Gastrocnemius medialis (tissue), 4 donors: ENCODE measurements at regions not wholly inside any gene's neighbourhood (a gene's known extent, or its start where the extent isn't known, plus 50 kb on each side); places are given as distances from the start of the nearest gene placed in this dataset.

ENCODE experiments used
- ATAC-seq, 2 donors: fragments of 150-250 bp; one replicate each; pipeline ENCODE4 v1.9.1; 2016
- DNase-seq, 2 donors: peaks; one replicate each; pipeline ENCODE4 v3.0.0-alpha.2; 2019
- H3K27ac ChIP-seq, 4 donors: fragments of 200-600 bp; sonication (generic); 1 replicate in 1 of 4; 2 replicates in 3 of 4; pipeline ENCODE4 v1.5.1; 2016 to 2018; ENCODE audit warnings: mild to moderate bottlenecking in 2 of 4, moderate library complexity in 1 of 4
- H3K27me3 ChIP-seq, 3 donors: fragments of 200-600 bp; sonication (generic) in 2 of 3; 1 replicate in 1 of 3; 2 replicates in 2 of 3; pipeline versions ENCODE4 v1.5.1 to v1.6.0; 2016 to 2019; ENCODE audit warnings: mild to moderate bottlenecking in 1 of 3, moderate library complexity in 1 of 3
- H3K36me3 ChIP-seq, 2 donors: fragments of 200-600 bp; sonication (generic) in 1 of 2; one replicate each; pipeline ENCODE4 v1.5.1; 2017 to 2018
- H3K4me1 ChIP-seq, 2 donors: fragments of 200-600 bp; sonication (generic) in 1 of 2; one replicate each; pipeline ENCODE4 v1.5.1; 2016 to 2017; ENCODE audit warnings: mild to moderate bottlenecking in 2 of 2
- H3K4me3 ChIP-seq, 4 donors: fragments of 200-600 bp; sonication (generic) in 3 of 4; 1 replicate in 1 of 4; 2 replicates in 3 of 4; pipeline ENCODE4 v1.5.1; 2016 to 2019; ENCODE audit warnings: mild to moderate bottlenecking in 2 of 4
- H3K9me3 ChIP-seq, 3 donors: fragments of 200-600 bp; sonication (generic) in 2 of 3; 1 replicate in 1 of 3; 2 replicates in 2 of 3; pipeline ENCODE4 v1.5.1; 2016 to 2019
- POLR2A ChIP-seq, 2 donors: fragments of 450-650 bp; IDR thresholded peaks; one replicate each; pipeline ENCODE4 v1.6.1; 2017; ENCODE audit warnings: antibody characterized with exemption in 2 of 2, mild to moderate bottlenecking in 2 of 2, moderate library complexity in 2 of 2
- in situ Hi-C, 4 donors: fragments of 200-750 bp; cut with MboI; loops; one replicate each; pipeline versions ENCODE4 v1.15.0 to v1.8.0; 2017; ENCODE audit warnings: low sequenced_read_pairs in 4 of 4
- intact Hi-C: fragments of 100-400 bp; cut with DNase I; formaldehyde crosslinking; loops from one replicate; pipeline ENCODE4 v1.15.1; 2023; ENCODE audit warnings: low total_unique reads
- TF ChIP-seq, protein P1 (sequence below), 5 experiments: fragments of 450-650 bp in 3 of 5; fragments of 200-600 bp in 2 of 5; sonication (generic) in 2 of 5; IDR thresholded peaks in 4 of 5; conservative IDR thresholded peaks in 1 of 5; 1 replicate in 4 of 5; 2 replicates in 1 of 5; pipeline ENCODE4 v1.5.1; 2016 to 2019; ENCODE audit warnings: antibody characterized with exemption in 5 of 5, mild to moderate bottlenecking in 3 of 5, moderate library complexity in 3 of 5

DNA sequence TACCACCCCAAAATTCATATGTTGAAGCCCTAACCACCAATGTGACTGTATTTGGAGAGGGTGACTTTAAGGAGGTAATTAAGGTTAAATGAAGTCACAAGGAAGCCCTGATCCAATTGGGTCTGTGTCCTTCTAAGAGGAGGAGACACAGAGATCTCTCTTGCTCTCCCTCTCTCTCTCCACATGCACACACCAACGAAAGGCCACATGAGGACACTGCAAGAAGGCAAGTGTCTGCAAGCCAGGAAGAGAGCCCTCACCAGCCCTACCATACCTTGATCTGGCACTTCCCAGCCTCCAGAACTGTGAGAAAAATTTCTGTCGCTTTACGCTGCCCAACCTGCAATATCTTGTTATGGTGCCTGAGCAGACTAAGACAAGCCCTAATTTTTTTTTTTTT lies 56.0 kb upstream of the NEBL start:
- Histone ChIP-seq H3K4me1 (no peaks in the 10 kb centered on the region), H3K27me3 (no peaks in the 10 kb centered on the region), H3K9me3 (no peaks in the 10 kb centered on the region), H3K36me3 (no peaks in the 10 kb centered on the region), H3K27ac (no peak overlapping the region), H3K4me3 (no peak overlapping the region)
- DNase-seq = no peak
- in situ Hi-C loops (no loop called here), intact Hi-C loops (no loop called here)
- TF ChIP-seq POLR2A (IDR thresholded peaks at IDR 0.05) = no peak
- TF ChIP-seq, protein P1, sequence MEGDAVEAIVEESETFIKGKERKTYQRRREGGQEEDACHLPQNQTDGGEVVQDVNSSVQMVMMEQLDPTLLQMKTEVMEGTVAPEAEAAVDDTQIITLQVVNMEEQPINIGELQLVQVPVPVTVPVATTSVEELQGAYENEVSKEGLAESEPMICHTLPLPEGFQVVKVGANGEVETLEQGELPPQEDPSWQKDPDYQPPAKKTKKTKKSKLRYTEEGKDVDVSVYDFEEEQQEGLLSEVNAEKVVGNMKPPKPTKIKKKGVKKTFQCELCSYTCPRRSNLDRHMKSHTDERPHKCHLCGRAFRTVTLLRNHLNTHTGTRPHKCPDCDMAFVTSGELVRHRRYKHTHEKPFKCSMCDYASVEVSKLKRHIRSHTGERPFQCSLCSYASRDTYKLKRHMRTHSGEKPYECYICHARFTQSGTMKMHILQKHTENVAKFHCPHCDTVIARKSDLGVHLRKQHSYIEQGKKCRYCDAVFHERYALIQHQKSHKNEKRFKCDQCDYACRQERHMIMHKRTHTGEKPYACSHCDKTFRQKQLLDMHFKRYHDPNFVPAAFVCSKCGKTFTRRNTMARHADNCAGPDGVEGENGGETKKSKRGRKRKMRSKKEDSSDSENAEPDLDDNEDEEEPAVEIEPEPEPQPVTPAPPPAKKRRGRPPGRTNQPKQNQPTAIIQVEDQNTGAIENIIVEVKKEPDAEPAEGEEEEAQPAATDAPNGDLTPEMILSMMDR (IDR thresholded peaks at IDR 0.05 in 4 of 5, conservative IDR thresholded peaks at IDR 0.05 in 1 of 5) = no peak
- no peak for ATAC-seq

DNA sequence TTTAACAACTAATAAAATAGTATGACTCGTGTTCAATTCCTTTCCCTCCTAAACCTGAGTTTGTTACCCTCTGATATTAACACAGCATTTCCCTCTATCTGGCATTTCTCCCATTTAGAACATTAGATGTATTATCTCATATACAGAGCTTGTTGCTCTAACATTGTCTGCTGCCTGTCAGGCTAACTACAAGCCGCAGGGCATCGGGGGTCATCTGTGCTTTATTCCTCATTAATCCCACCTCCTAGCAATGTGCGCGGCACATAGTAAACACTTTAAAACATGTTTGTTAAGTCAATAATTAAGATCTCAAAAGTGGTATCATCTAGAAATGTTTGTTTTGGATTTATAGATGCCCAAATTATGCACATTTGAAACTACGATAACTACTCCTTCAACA lies 52.9 kb upstream of the NEBL start:
- Histone ChIP-seq H3K27me3 (no peaks in the 10 kb centered on the region), H3K4me3 (no peak overlapping the region), H3K4me1 (no peaks in the 10 kb centered on the region), H3K9me3 (no peaks in the 10 kb centered on the region), H3K27ac (no peak overlapping the region), H3K36me3 (no peaks in the 10 kb centered on the region)
- in situ Hi-C loops (no loop called here), intact Hi-C loops (no loop called here)
- ATAC-seq (no peak), DNase-seq (no peak)
- no peak for TF ChIP-seq POLR2A (IDR thresholded peaks at IDR 0.05)
- TF ChIP-seq, protein P1 (IDR thresholded peaks at IDR 0.05 in 4 of 5, conservative IDR thresholded peaks at IDR 0.05 in 1 of 5) = no peak

DNA sequence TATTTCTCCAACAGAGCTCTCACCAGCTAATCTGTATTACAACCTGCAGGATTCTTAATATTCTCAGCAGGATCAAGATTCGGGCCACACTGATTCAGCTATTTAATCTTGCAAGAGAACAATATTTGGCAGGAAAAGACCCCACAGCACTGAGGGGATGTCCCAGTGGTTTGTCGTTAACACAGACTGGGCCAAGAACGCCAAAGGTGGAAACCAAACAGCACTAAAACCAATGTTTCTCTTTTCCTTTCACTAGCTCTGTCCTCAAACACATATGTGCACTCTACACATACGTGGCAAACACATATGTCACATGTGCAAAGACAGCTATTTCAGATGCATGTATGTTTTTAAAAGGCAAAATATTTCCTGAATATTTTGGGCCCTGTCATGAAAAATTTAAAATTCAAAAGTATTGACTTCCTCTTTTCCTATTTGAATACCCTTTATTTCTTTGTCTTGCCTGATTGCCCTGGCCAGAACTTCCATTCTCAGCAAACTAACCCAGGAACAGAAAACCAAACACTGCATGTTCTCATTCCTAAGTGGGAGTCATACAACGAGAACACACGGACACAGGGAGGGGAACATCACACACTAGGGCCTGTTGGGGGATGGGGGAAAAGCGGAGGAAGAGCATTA lies 51.7 kb upstream of the NEBL start:
- TF ChIP-seq, protein P1 (IDR thresholded peaks at IDR 0.05 in 4 of 5, conservative IDR thresholded peaks at IDR 0.05 in 1 of 5) = no peak
- no peak for TF ChIP-seq POLR2A (IDR thresholded peaks at IDR 0.05)
- Histone ChIP-seq H3K4me3 (no peak overlapping the region), H3K36me3 (no peaks in the 10 kb centered on the region), H3K27ac (no peak overlapping the region), H3K9me3 (no peaks in the 10 kb centered on the region), H3K4me1 (no peaks in the 10 kb centered on the region), H3K27me3 (no peaks in the 10 kb centered on the region)
- ATAC-seq = no peak
- no peak for DNase-seq
- in situ Hi-C loops (no loop called here), intact Hi-C loops (no loop called here)
